Natural killer cell (primary cell): ENCODE measurements at regions not wholly inside any gene's neighbourhood (a gene's known extent, or its start where the extent isn't known, plus 50 kb on each side); places are given as distances from the start of the nearest gene placed in this dataset.

ENCODE experiments used
- ATAC-seq, 3 donors: fragments of 150-1000 bp in 2 of 3; fragments of 200-7000 bp in 1 of 3; cut with Tn5 transposase; 1 replicate in 1 of 3; 2 replicates in 2 of 3; pipeline ENCODE4 v1.10.0; 2021; ENCODE audit warnings: mild to moderate bottlenecking in 2 of 3, moderate library complexity in 2 of 3
- DNase-seq, 2 donors: peaks; one replicate each; pipeline versions ENCODE4 v3.0.0 to v3.0.0-alpha.2; 2013 to 2021; ENCODE audit warnings: mixed read lengths in 1 of 2
- H3K27ac ChIP-seq: one replicate; pipeline ENCODE4 v1.5.1; 2013; ENCODE audit warnings: mild to moderate bottlenecking, low read length
- H3K27me3 ChIP-seq: one replicate; pipeline ENCODE4 v1.6.1; 2013; ENCODE audit warnings: low read length; ENCODE audit not compliant: control insufficient read depth, insufficient read depth
- H3K36me3 ChIP-seq: one replicate; pipeline ENCODE4 v1.6.1; 2013; ENCODE audit warnings: low read length; ENCODE audit not compliant: control insufficient read depth, insufficient read depth
- H3K4me1 ChIP-seq: one replicate; pipeline ENCODE4 v1.6.1; 2013; ENCODE audit warnings: low read length; ENCODE audit not compliant: control insufficient read depth, insufficient read depth
- H3K4me3 ChIP-seq: one replicate; pipeline ENCODE4 v1.5.1; 2013; ENCODE audit warnings: low read length
- H3K9me3 ChIP-seq: one replicate; pipeline ENCODE4 v1.6.1; 2013; ENCODE audit warnings: low read length; ENCODE audit not compliant: control insufficient read depth, insufficient read depth
- H3K27ac Mint-ChIP-seq, 2 donors: one replicate each; pipeline ENCODE4 v1.8.0; 2022; ENCODE audit warnings: mild to moderate bottlenecking in 2 of 2, mixed read lengths in 2 of 2, moderate library complexity in 1 of 2
- H3K27me3 Mint-ChIP-seq, 2 donors: one replicate each; pipeline ENCODE4 v1.8.0; 2022; ENCODE audit warnings: low read depth in 2 of 2, mixed read lengths in 2 of 2
- H3K36me3 Mint-ChIP-seq: one replicate; pipeline ENCODE4 v1.8.0; 2022; ENCODE audit warnings: mixed read lengths
- H3K4me1 Mint-ChIP-seq, 2 donors: one replicate each; pipeline ENCODE4 v1.8.0; 2022; ENCODE audit warnings: mixed read lengths in 2 of 2
- H3K4me3 Mint-ChIP-seq: one replicate; pipeline ENCODE4 v1.8.0; 2022; ENCODE audit warnings: mild to moderate bottlenecking, moderate library complexity, mixed read lengths
- H3K9me3 Mint-ChIP-seq, 2 donors: one replicate each; pipeline ENCODE4 v1.8.0; 2022; ENCODE audit warnings: mixed read lengths in 2 of 2
- CTCF ChIP-seq: fragments of 200-600 bp; IDR thresholded peaks from one replicate; pipeline ENCODE4 v1.8.0; 2022; ENCODE audit warnings: antibody characterized with exemption
- WGBS: methylation state at CpG from one replicate; pipeline ENCODE4 v1.1.7; 2013; ENCODE audit warnings: missing lambda C conversion rate; ENCODE audit not compliant: insufficient coverage; 5-methylcytosine and 5-hydroxymethylcytosine counted together
- intact Hi-C: fragments of 100-400 bp; cut with micrococcal nuclease; formaldehyde crosslinking; loops from one replicate; pipeline ENCODE4 v1.14.2; 2022

- no peaks in the 10 kb centered on the region for H3K36me3 ChIP-seq
- 48% methylated on average over 2 of the region's 3 CpGs for WGBS
- DNase-seq (no peak), ATAC-seq (no peak)
- Mint-ChIP-seq H3K27ac (no peak overlapping the region), H3K9me3 (no peaks in the 10 kb centered on the region), H3K27me3 (peaks cover 0 to 5% of the 10 kb centered on the region in 2 donors), H3K36me3 (no peaks in the 10 kb centered on the region), H3K4me3 (no peak overlapping the region), H3K4me1 (peaks cover 0 to 5% of the 10 kb centered on the region in 2 donors)
- TF ChIP-seq CTCF, result no peak
- no peaks in the 10 kb centered on the region for H3K27me3 ChIP-seq
- H3K9me3 ChIP-seq, result no peaks in the 10 kb centered on the region
- no peak overlapping the region for H3K4me3 ChIP-seq
- H3K27ac ChIP-seq, result no peak overlapping the region
- no peaks in the 10 kb centered on the region for H3K4me1 ChIP-seq
- intact Hi-C loops, result no loop called here
Observed at GRCh38 chr7:142607351-142607750, 141.9 kb upstream of the PRSS1 start.

GRCh38 chr7:142606081-142606480 is 143.2 kb upstream of the PRSS1 start:
- no peaks in the 10 kb centered on the region for H3K9me3 ChIP-seq
- H3K27me3 Mint-ChIP-seq, result peaks cover 0 to 5% of the 10 kb centered on the region in 2 donors
- ATAC-seq (no peak), DNase-seq (no peak)
- H3K27ac Mint-ChIP-seq, result no peak overlapping the region
- H3K27me3 ChIP-seq, result no peaks in the 10 kb centered on the region
- no peaks in the 10 kb centered on the region for H3K36me3 ChIP-seq
- peaks cover 0 to 5% of the 10 kb centered on the region in 2 donors for H3K4me1 Mint-ChIP-seq
- TF ChIP-seq CTCF, result no peak
- H3K9me3 Mint-ChIP-seq, result no peaks in the 10 kb centered on the region
- 85% methylated on average over 5 of the region's 5 CpGs for WGBS
- intact Hi-C loops, result no loop called here
- no peaks in the 10 kb centered on the region for H3K4me1 ChIP-seq
- no peaks in the 10 kb centered on the region for H3K36me3 Mint-ChIP-seq
- no peak overlapping the region for H3K4me3 ChIP-seq
- no peak overlapping the region for H3K27ac ChIP-seq
- H3K4me3 Mint-ChIP-seq, result no peak overlapping the region

DNA sequence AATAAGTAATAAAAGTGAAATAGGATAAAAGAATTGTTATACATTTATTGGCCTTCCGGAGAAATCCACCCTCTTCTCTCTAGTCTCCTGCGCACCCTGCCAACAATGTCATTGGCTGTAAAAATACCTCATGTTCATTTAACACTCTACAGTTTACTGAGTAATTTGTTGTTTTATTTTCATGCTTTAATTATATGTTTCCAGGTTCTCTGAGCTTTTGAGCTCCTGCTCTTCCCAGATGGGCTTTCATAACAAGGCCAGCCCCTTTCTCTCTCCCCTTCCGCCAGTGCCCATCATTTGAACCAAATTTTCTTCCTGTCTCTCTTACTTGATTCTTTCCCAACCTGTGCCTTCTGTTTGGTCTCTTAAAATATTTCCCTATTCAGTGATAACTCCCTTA is 144.6 kb upstream of the PRSS1 start:
- Mint-ChIP-seq H3K36me3 (no peaks in the 10 kb centered on the region), H3K27me3 (peaks cover 0 to 5% of the 10 kb centered on the region in 2 donors), H3K9me3 (no peaks in the 10 kb centered on the region), H3K4me1 (peaks cover 0 to 5% of the 10 kb centered on the region in 2 donors), H3K27ac (no peak overlapping the region), H3K4me3 (no peak overlapping the region)
- no peak for TF ChIP-seq CTCF
- intact Hi-C loops, result loop anchor here (1.0 kb wide), 1 partner anchor 399 kb away; no protein-coding TSS in a partner anchor
- WGBS, result 90% methylated on average over 1 of the region's 3 CpGs
- Histone ChIP-seq H3K27ac (no peak overlapping the region), H3K4me3 (no peak overlapping the region), H3K9me3 (no peaks in the 10 kb centered on the region), H3K36me3 (no peaks in the 10 kb centered on the region), H3K27me3 (no peaks in the 10 kb centered on the region), H3K4me1 (no peaks in the 10 kb centered on the region)
- no peak for ATAC-seq
- no peak for DNase-seq

DNA sequence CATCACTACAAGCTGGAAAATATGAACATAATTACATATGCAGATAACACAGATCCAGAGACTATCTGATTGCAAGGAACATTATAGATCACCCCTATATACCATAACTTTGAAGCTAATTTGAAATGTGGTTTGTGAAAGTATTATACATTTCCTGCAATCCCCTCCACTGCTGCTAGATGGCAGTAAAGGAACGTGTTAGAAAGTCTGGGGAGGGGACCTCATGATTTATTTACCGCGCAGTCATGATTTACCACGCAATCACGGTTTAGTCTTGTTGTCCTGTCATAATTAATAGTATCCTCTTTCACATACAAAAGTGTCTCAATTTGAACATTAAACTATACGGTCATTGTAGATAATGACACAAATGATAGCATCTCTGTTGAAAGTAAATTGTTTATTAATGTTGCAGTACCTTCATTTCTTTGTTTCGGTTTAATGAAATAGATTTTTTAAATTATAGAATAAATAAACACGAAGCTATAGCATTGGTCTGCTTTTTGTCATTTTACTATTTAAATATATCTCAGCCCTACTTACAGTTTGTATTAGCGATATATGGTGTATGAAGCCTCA is 145.3 kb upstream of the PRSS1 start:
- Mint-ChIP-seq H3K4me3 (no peak overlapping the region), H3K27ac (no peak overlapping the region), H3K9me3 (no peaks in the 10 kb centered on the region), H3K36me3 (no peaks in the 10 kb centered on the region), H3K4me1 (peaks cover 0 to 5% of the 10 kb centered on the region in 2 donors), H3K27me3 (peaks cover 0 to 3% of the 10 kb centered on the region in 2 donors)
- H3K27ac ChIP-seq, result no peak overlapping the region
- intact Hi-C loops, result loop anchor here (1.0 kb wide), 1 partner anchor 399 kb away; no protein-coding TSS in a partner anchor
- ATAC-seq (peak; percentile 60 to 83 (median 79)), DNase-seq (peak in 1 of 2 donors; percentile 78)
- H3K4me1 ChIP-seq, result no peaks in the 10 kb centered on the region
- no peaks in the 10 kb centered on the region for H3K27me3 ChIP-seq
- TF ChIP-seq CTCF, result peak; percentile 92
- H3K9me3 ChIP-seq, result no peaks in the 10 kb centered on the region
- H3K4me3 ChIP-seq, result no peak overlapping the region
- 31% methylated on average over 3 of the region's 9 CpGs for WGBS
- H3K36me3 ChIP-seq, result no peaks in the 10 kb centered on the region
